ENCODE measurements at regions not wholly inside any gene's neighbourhood (a gene's known extent, or its start where the extent isn't known, plus 50 kb on each side); places are given as distances from the start of the nearest gene placed in this dataset.
A peak's percentile ranks its signal among the peaks of the same experiment; 100 is the strongest.

GRCh38 chr2:160970052-160970965 is 189.9 kb upstream of the TANK start:
- 4 to 17% methylated on average over 3 of the region's 3 CpGs for WGBS, 2 donors
- DNase-seq (peak; percentile 64 to 95 (median 92)), ATAC-seq (ENCODE audit: insufficient read depth, low FRiP score) (peak; percentile 83)
- no peaks in the 10 kb centered on the region for H3K9me3 ChIP-seq (ENCODE audit: control insufficient read depth in 4 of 4, insufficient read depth in 3 of 4, low read length in 3 of 4)
- peak; percentile 55 for TF ChIP-seq CTCF (IDR thresholded peaks at IDR 0.05; ENCODE audit: control extremely low read depth, extremely low read depth)
- no peaks in the 10 kb centered on the region for H3K27me3 ChIP-seq (ENCODE audit: control insufficient read depth in 3 of 3, insufficient read depth in 3 of 3, low read length in 2 of 3)
- no peaks in the 10 kb centered on the region for H3K36me3 ChIP-seq (ENCODE audit: control insufficient read depth in 4 of 4, insufficient read depth in 4 of 4, low read length in 4 of 4)
- H3K9ac ChIP-seq (ENCODE audit: insufficient read depth in 1 of 2, low read length in 2 of 2) = no peak overlapping the region
- H3K4me1 ChIP-seq (ENCODE audit: control insufficient read depth in 5 of 5, insufficient read depth in 5 of 5, low read length in 5 of 5) = peaks cover 0 to 5% (median 3%) of the 10 kb centered on the region in 5 donors
- peak overlapping the region in 1 of 2 donors; percentile 83 for H3K27ac ChIP-seq (ENCODE audit: low read depth in 1 of 2, low read length in 1 of 2)
- H3K4me3 ChIP-seq = no peak overlapping the region

- no peaks in the 10 kb centered on the region for H3K27me3 ChIP-seq (ENCODE audit: control insufficient read depth in 3 of 3, insufficient read depth in 3 of 3, low read length in 2 of 3)
- no peaks in the 10 kb centered on the region for H3K9me3 ChIP-seq (ENCODE audit: control insufficient read depth in 4 of 4, insufficient read depth in 3 of 4, low read length in 3 of 4)
- no peak overlapping the region for H3K27ac ChIP-seq (ENCODE audit: low read depth in 1 of 2, low read length in 1 of 2)
- no peak overlapping the region for H3K4me3 ChIP-seq
- H3K9ac ChIP-seq (ENCODE audit: insufficient read depth in 1 of 2, low read length in 2 of 2) = no peak overlapping the region
- no peaks in the 10 kb centered on the region for H3K4me1 ChIP-seq (ENCODE audit: control insufficient read depth in 5 of 5, insufficient read depth in 5 of 5, low read length in 5 of 5)
- H3K36me3 ChIP-seq (ENCODE audit: control insufficient read depth in 4 of 4, insufficient read depth in 4 of 4, low read length in 4 of 4) = no peaks in the 10 kb centered on the region
- DNase-seq (no peak), ATAC-seq (ENCODE audit: insufficient read depth, low FRiP score) (no peak)
- TF ChIP-seq CTCF (IDR thresholded peaks at IDR 0.05; ENCODE audit: control extremely low read depth, extremely low read depth) = no peak
Measured at GRCh38 chr2:160973991-160974390, 186.2 kb upstream of the TANK start.

GRCh38 chr2:160974803-160975202 is 185.4 kb upstream of the TANK start:
- Histone ChIP-seq H3K4me1 (ENCODE audit: control insufficient read depth in 5 of 5, insufficient read depth in 5 of 5, low read length in 5 of 5) (no peaks in the 10 kb centered on the region), H3K9ac (ENCODE audit: insufficient read depth in 1 of 2, low read length in 2 of 2) (no peak overlapping the region), H3K36me3 (ENCODE audit: control insufficient read depth in 4 of 4, insufficient read depth in 4 of 4, low read length in 4 of 4) (no peaks in the 10 kb centered on the region), H3K4me3 (no peak overlapping the region), H3K9me3 (ENCODE audit: control insufficient read depth in 4 of 4, insufficient read depth in 3 of 4, low read length in 3 of 4) (no peaks in the 10 kb centered on the region), H3K27ac (ENCODE audit: low read depth in 1 of 2, low read length in 1 of 2) (no peak overlapping the region), H3K27me3 (ENCODE audit: control insufficient read depth in 3 of 3, insufficient read depth in 3 of 3, low read length in 2 of 3) (no peaks in the 10 kb centered on the region)
- WGBS, 2 donors = 73% methylated on average over 4 of the region's 4 CpGs
- no peak for DNase-seq
- ATAC-seq (ENCODE audit: insufficient read depth, low FRiP score) = no peak
- no peak for TF ChIP-seq CTCF (IDR thresholded peaks at IDR 0.05; ENCODE audit: control extremely low read depth, extremely low read depth)
